ENCODE measurements at regions not wholly inside any gene's neighbourhood (a gene's known extent, or its start where the extent isn't known, plus 50 kb on each side); places are given as distances from the start of the nearest gene placed in this dataset.

DNA sequence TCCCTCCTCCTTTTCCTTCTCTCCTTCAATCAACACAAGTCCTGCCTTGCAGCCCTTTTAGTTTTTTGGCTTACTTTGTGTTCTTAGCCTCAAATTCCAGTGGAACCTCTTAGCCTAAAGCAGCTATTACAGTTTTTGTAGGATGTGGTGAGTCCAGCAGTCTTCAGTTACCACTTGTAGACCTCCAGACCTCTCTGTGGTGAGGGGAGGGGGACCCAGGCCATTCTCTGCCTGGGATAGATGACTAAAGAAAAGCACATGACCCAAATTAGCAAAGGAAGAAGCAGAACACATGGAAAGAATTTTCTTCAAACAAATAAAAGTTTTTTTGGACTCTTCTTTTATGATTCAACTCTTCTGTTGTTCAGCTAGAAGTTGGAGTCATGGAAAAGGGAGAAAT is 246.5 kb downstream of the HAO1 start:
- Histone ChIP-seq H3K4me1 (ENCODE audit: insufficient read depth, low read length) (no peaks in the 10 kb centered on the region), H3K9me3 (ENCODE audit: control insufficient read depth, insufficient read depth, low read length) (no peaks in the 10 kb centered on the region), H3K36me3 (ENCODE audit: insufficient read depth, low read length) (no peaks in the 10 kb centered on the region), H3K9ac (ENCODE audit: low read depth, low read length) (no peak overlapping the region)

DNA sequence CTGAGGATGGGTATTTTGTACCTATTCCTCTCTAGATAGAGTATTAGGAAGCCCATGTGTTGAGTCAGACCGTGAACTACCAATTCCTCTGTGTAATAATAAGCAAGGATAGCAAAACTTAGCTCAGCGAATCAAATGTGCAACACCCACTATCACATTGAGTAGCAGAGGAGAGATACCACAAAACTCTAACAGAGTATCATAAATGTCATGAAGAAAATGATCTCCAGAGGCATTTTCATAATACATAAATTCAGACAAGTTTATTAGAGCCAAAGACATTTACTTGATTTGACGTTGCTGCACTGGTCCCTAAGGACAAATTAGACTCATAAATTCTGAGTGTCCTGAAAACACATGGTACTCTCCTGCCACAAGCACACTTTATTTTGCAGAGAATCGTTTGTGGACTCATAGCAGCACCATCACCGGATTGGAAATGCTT is 245.2 kb downstream of the HAO1 start:
- Histone ChIP-seq H3K4me1 (ENCODE audit: insufficient read depth, low read length) (no peaks in the 10 kb centered on the region), H3K36me3 (ENCODE audit: insufficient read depth, low read length) (no peaks in the 10 kb centered on the region), H3K9ac (ENCODE audit: low read depth, low read length) (no peak overlapping the region), H3K9me3 (ENCODE audit: control insufficient read depth, insufficient read depth, low read length) (no peaks in the 10 kb centered on the region)

DNA sequence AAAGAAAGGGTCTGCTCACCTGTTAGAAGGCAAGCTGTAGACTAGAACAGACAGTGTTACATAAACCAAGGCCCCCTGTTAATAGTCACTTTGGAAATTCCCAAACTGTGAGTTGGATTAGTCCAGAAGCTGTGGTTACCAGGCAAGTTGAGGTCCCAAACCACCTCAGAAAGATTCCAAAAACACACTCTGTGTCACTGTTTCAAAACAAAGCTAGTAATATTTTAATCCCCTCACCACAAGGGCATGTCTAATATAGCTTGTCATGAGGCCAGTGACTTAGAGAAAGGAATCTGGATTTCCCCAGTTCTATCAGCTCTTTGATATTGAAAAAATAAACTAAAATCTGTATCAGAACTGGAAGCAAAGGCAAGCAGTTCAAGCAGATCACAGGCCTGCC is 244.6 kb downstream of the HAO1 start:
- H3K36me3 ChIP-seq (ENCODE audit: insufficient read depth, low read length) = no peaks in the 10 kb centered on the region
- H3K9me3 ChIP-seq (ENCODE audit: control insufficient read depth, insufficient read depth, low read length) = no peaks in the 10 kb centered on the region
- H3K4me1 ChIP-seq (ENCODE audit: insufficient read depth, low read length) = no peaks in the 10 kb centered on the region
- H3K9ac ChIP-seq (ENCODE audit: low read depth, low read length) = no peak overlapping the region

DNA sequence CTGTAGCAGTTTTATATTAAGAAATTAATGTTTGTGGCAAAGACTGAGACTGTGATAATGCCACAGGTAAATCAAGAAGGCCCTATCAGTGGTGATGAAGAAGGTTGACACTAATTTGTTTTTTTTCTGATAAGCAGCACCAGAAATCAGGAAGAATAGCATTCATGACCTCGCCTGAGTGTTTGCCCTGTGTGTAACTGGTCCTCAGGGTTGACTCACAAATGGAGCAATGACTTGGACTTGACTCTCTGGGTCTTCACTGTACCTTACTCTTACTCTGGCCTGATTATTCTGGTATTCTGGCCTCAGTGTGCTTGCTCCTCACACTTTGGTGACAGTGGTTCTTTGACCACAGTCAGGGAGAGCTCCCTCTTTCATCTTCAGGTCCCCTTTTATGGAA is 243.9 kb downstream of the HAO1 start:
- no peaks in the 10 kb centered on the region for H3K9me3 ChIP-seq (ENCODE audit: control insufficient read depth, insufficient read depth, low read length)

DNA sequence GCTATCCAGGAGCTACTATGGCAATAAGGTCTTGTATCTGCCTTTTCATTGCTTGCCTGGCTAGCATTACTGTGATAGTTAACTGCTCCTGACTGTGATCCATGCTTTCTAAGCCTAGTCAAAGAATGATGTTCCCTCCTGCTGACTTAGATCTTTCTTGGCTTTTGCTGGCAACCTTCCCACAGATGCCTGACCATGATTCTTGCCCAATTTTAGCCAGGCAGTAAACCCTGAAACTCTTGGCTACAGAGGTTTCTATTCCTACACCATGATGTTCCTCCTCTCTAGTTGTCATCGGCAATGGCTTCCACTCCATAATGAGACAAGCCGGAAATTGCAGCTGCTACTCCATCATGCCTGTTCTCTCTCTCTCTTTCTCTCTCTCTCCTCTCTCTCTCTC is 238.1 kb downstream of the HAO1 start:
- H3K9ac ChIP-seq (ENCODE audit: low read depth, low read length) = no peak overlapping the region
- no peaks in the 10 kb centered on the region for H3K9me3 ChIP-seq (ENCODE audit: control insufficient read depth, insufficient read depth, low read length)
- H3K36me3 ChIP-seq (ENCODE audit: insufficient read depth, low read length) = no peaks in the 10 kb centered on the region
- no peaks in the 10 kb centered on the region for H3K4me1 ChIP-seq (ENCODE audit: insufficient read depth, low read length)

More for the DNA sequence above, 243.9 kb downstream of the HAO1 start:
- no peaks in the 10 kb centered on the region for H3K4me1 ChIP-seq (ENCODE audit: insufficient read depth, low read length)
- no peak overlapping the region for H3K9ac ChIP-seq (ENCODE audit: low read depth, low read length)
- H3K36me3 ChIP-seq (ENCODE audit: insufficient read depth, low read length) = no peaks in the 10 kb centered on the region

DNA sequence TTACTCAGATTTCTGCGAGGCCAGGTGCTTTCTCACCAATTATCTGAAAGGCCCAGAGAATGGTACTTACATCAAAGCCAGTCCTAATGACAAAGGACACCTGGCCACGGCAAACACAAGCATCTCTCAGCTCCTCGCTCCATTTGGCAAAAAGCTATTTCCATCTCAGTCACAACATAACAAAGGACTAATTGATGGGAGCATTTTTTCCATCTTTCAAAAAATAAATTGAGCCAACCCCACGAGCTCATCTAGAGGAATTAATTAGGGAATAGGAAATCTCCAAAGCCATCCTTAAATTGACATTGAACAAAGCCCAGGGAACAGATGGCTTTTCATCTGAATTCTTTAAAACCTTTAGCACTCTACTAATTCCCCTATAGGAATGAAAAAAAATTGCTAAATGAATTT is 236.7 kb downstream of the HAO1 start:
- no peaks in the 10 kb centered on the region for H3K4me1 ChIP-seq (ENCODE audit: insufficient read depth, low read length)
- H3K9ac ChIP-seq (ENCODE audit: low read depth, low read length) = no peak overlapping the region
- no peaks in the 10 kb centered on the region for H3K36me3 ChIP-seq (ENCODE audit: insufficient read depth, low read length)
- no peaks in the 10 kb centered on the region for H3K9me3 ChIP-seq (ENCODE audit: control insufficient read depth, insufficient read depth, low read length)

DNA sequence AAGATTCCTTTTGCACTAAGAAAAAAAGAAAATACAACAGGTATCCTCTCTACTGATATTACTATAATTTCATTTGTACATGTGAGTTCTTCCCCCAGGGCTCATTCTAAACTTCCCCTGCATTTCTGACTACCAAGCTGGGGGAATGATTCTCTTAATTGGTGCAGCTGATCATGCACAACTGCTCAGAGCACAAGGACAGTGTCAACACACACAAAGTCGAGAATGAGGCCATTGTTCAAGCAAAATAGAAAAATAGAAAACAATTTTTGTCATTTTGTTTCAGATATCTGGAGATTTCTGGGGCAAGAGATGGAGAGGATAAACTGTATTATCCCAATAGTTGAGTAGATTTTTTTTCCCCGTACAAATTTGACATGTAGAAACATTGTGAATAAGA is 236.3 kb downstream of the HAO1 start:
- no peaks in the 10 kb centered on the region for H3K36me3 ChIP-seq (ENCODE audit: insufficient read depth, low read length)
- H3K4me1 ChIP-seq (ENCODE audit: insufficient read depth, low read length) = no peaks in the 10 kb centered on the region
- no peaks in the 10 kb centered on the region for H3K9me3 ChIP-seq (ENCODE audit: control insufficient read depth, insufficient read depth, low read length)
- no peak overlapping the region for H3K9ac ChIP-seq (ENCODE audit: low read depth, low read length)

DNA sequence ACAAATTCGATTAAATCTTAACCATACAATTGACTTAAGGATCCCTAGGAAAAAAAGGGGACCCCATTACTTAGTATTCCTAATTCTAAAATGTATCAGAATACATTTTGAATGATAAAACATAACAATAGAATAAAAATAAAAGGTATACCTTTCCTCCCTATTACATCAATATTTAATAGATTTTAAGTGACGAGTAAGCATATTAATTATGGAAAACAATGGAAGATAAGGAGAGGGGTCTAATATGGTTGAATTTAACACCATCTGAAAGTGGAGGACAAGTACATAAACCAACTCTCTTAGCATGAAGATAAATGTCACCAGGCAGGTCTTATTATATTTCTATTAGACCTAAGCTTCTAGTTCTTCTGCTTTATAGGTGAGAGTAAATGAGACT is 232.1 kb downstream of the HAO1 start:
- no peak overlapping the region for H3K9ac ChIP-seq (ENCODE audit: low read depth, low read length)
- no peaks in the 10 kb centered on the region for H3K4me1 ChIP-seq (ENCODE audit: insufficient read depth, low read length)
- no peaks in the 10 kb centered on the region for H3K36me3 ChIP-seq (ENCODE audit: insufficient read depth, low read length)
- no peaks in the 10 kb centered on the region for H3K9me3 ChIP-seq (ENCODE audit: control insufficient read depth, insufficient read depth, low read length)

DNA sequence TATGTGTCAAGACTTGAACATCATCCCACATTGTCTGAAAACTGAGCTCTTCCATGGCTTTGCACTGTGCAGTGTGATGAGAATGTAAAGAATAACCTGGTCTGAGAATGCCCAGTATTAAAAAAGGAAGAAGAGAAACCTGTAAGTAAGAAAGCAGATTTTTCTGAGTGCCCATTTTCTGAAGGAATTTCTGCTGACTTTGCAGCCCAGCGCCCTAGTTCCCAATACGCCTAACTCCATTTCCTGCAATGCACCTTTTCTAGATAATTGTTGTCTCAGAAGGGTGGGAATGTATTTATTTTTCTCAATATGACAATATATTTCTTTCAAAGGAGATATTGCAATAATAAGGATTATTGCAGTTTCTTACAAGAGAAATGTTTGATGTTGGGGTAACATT is 231.5 kb downstream of the HAO1 start:
- H3K4me1 ChIP-seq (ENCODE audit: insufficient read depth, low read length) = no peaks in the 10 kb centered on the region
- H3K9me3 ChIP-seq (ENCODE audit: control insufficient read depth, insufficient read depth, low read length) = no peaks in the 10 kb centered on the region
- no peak overlapping the region for H3K9ac ChIP-seq (ENCODE audit: low read depth, low read length)
- no peaks in the 10 kb centered on the region for H3K36me3 ChIP-seq (ENCODE audit: insufficient read depth, low read length)

DNA sequence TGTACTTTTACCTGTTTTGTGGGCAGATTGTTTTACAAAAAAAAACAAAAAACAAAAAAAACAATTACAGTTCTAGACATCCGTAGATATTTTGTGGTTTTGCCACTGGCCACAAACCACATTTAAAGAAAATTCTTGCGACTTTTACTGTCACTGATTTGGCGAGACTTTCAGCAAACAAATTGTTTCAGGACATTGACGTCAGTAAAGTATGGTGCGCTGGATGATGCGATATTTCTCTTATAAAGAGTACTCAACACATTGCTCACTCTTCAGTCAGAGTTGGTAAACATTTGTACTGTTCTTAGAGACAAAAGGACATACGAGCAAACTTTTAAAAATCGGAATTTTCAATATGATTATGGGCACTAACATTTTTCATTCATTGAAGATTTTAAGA is 229.8 kb downstream of the HAO1 start:
- H3K36me3 ChIP-seq (ENCODE audit: insufficient read depth, low read length) = no peaks in the 10 kb centered on the region
- H3K4me1 ChIP-seq (ENCODE audit: insufficient read depth, low read length) = no peaks in the 10 kb centered on the region
- no peaks in the 10 kb centered on the region for H3K9me3 ChIP-seq (ENCODE audit: control insufficient read depth, insufficient read depth, low read length)
- H3K9ac ChIP-seq (ENCODE audit: low read depth, low read length) = no peak overlapping the region

DNA sequence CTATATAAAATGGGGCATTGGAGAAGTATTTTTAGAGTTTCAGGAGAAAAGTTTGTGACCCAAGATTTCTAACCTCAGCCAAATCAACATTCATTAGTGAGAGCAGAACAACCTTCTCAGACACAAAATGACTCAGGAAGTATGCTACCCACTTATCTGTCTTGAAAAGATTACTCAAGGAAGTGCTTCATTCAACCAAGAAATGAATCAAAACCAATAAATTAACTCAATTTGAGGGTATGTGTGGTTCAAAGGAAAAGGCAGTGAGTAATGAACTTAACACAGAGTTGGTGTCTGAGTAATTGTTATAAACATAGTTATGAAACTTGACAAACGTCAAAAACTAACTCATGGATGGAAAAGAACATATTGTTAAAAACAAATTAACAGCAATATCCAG is 227.6 kb downstream of the HAO1 start:
- no peak overlapping the region for H3K9ac ChIP-seq (ENCODE audit: low read depth, low read length)
- H3K36me3 ChIP-seq (ENCODE audit: insufficient read depth, low read length) = no peaks in the 10 kb centered on the region
- H3K4me1 ChIP-seq (ENCODE audit: insufficient read depth, low read length) = no peaks in the 10 kb centered on the region
- no peaks in the 10 kb centered on the region for H3K9me3 ChIP-seq (ENCODE audit: control insufficient read depth, insufficient read depth, low read length)

DNA sequence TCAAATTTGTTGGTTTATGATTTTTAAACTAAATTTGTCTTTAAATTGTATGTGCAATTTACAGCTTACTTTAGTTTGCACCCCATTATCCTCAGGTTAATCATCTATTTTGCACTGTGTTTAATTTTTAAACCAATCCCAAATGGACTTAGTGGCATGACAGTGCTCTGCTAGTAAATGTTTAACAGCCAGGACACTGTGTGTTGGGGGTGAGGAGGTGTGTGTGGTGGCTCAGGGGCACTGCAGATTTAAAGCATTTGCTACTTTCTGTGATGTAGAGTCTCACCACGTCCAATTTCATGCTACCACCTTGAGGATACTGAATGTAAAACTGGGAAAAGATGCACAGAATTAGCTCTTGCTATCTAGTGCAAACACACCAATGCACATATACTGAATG is 225.7 kb downstream of the HAO1 start:
- H3K36me3 ChIP-seq (ENCODE audit: insufficient read depth, low read length) = no peaks in the 10 kb centered on the region
- no peaks in the 10 kb centered on the region for H3K9me3 ChIP-seq (ENCODE audit: control insufficient read depth, insufficient read depth, low read length)
- H3K4me1 ChIP-seq (ENCODE audit: insufficient read depth, low read length) = no peaks in the 10 kb centered on the region

DNA sequence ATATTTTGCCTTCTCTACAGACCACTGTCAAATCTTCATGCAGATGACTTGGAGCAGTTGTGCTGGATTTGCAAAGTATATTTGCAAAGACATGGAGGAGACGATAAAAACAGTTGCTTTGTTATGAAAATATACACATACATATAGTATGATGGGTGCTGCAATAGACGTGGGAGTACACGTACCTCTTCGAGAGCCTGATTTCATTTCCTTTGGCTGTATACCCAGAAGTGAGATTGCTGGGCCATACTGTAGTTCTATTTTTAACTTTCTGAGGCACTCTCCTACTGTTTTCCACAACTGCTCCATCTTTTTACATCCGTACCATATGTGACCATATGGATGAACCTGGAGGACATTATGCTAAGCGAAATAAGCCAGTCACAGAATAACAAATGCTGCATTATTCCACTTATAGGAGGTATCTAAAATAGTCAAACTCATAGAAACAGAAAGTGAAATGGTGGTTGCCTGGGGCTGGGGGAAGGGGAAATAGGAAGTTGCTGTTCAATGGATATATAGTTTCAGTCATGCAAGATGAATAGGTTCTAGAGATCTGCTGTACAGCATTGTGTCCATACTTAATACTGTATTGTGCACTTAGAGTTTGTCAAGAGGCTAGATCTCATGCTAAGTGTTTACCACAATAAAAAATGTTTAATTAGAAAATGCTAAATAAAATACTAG is 223.8 kb downstream of the HAO1 start:
- no peaks in the 10 kb centered on the region for H3K36me3 ChIP-seq (ENCODE audit: insufficient read depth, low read length)
- H3K9me3 ChIP-seq (ENCODE audit: control insufficient read depth, insufficient read depth, low read length) = no peaks in the 10 kb centered on the region
- H3K4me1 ChIP-seq (ENCODE audit: insufficient read depth, low read length) = no peaks in the 10 kb centered on the region
- no peak overlapping the region for H3K9ac ChIP-seq (ENCODE audit: low read depth, low read length)

More for the DNA sequence above, 225.7 kb downstream of the HAO1 start:
- no peak overlapping the region for H3K9ac ChIP-seq (ENCODE audit: low read depth, low read length)

DNA sequence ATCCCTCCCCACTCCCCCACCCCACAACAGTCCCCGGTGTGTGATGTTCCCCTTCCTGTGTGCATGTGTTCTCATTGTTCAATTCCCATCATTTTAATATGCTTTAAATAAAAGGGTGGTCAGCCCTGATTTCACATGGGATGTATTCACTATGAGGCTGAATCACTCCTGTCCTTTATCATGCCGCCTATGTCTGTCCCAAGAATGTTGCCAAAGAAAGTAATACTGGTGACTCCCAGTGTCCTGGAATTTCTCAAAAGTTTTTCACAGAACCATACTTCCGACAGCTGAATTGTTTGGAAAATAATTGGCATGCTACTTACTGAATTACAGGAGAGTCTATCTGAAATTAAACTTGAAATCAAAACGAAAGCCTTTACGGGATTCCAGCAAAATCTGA is 217.7 kb downstream of the HAO1 start:
- H3K36me3 ChIP-seq (ENCODE audit: insufficient read depth, low read length) = no peaks in the 10 kb centered on the region
- H3K4me1 ChIP-seq (ENCODE audit: insufficient read depth, low read length) = no peaks in the 10 kb centered on the region
- no peak overlapping the region for H3K9ac ChIP-seq (ENCODE audit: low read depth, low read length)
- no peaks in the 10 kb centered on the region for H3K9me3 ChIP-seq (ENCODE audit: control insufficient read depth, insufficient read depth, low read length)

DNA sequence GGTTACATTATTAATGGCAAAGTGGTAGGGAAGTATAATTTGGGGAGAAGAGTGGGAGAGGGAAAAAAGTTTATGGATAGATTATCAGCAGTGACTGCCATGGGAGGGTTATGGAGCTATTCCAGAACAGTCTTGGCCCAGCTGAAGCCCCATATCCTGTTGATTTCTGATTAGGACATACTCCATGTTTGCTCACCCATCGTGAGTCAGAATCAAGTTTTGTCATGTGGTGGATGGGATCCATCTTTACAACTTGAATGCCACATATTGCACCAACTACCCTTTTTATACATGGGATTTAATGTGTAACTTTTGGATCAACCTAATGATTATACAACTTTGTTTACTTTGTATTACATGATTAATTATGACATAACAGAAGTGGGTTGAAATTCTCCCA is 217.0 kb downstream of the HAO1 start:
- no peaks in the 10 kb centered on the region for H3K4me1 ChIP-seq (ENCODE audit: insufficient read depth, low read length)
- H3K9me3 ChIP-seq (ENCODE audit: control insufficient read depth, insufficient read depth, low read length) = no peaks in the 10 kb centered on the region
- H3K9ac ChIP-seq (ENCODE audit: low read depth, low read length) = no peak overlapping the region
- H3K36me3 ChIP-seq (ENCODE audit: insufficient read depth, low read length) = no peaks in the 10 kb centered on the region

DNA sequence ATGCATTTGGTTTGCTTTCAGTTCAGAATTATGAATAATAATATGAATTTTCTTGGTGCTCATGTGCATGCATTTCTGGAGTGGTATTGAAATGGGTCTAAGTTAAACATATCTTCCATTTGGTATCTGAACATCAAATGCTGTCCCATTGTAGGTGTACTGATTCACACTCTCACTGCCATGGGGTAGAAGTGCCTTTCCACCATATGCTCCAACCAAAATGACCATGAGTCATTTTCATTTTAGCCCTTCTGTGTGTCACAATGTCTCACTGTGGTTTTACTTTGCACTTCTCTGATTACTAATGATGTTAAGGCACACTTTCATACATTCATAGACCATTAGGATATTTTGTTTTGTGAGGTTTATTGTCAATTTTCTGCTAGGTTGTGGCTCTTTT is 211.9 kb downstream of the HAO1 start:
- Histone ChIP-seq H3K9ac (ENCODE audit: low read depth, low read length) (no peak overlapping the region), H3K9me3 (ENCODE audit: control insufficient read depth, insufficient read depth, low read length) (no peaks in the 10 kb centered on the region), H3K36me3 (ENCODE audit: insufficient read depth, low read length) (no peaks in the 10 kb centered on the region), H3K4me1 (ENCODE audit: insufficient read depth, low read length) (no peaks in the 10 kb centered on the region)
